HUES48 (cell line): ENCODE measurements at regions not wholly inside any gene's neighbourhood (a gene's known extent, or its start where the extent isn't known, plus 50 kb on each side); places are given as distances from the start of the nearest gene placed in this dataset.

ENCODE experiments used
- H3K27ac ChIP-seq: one replicate; pipeline ENCODE4 v1.7.0; 2013; ENCODE audit warnings: low read depth, low read length, inconsistent platforms
- H3K27me3 ChIP-seq: 2 replicates; pipeline ENCODE4 v1.6.1; 2013; ENCODE audit warnings: mild to moderate bottlenecking, low read length; ENCODE audit not compliant: control insufficient read depth, insufficient read depth
- H3K36me3 ChIP-seq: 2 replicates; pipeline ENCODE4 v1.6.1; 2013; ENCODE audit warnings: low read length; ENCODE audit not compliant: control insufficient read depth, insufficient read depth
- H3K4me1 ChIP-seq: 2 replicates; pipeline ENCODE4 v1.6.1; 2013; ENCODE audit warnings: mild to moderate bottlenecking, low read length; ENCODE audit not compliant: control insufficient read depth, insufficient read depth
- H3K4me3 ChIP-seq: 2 replicates; pipeline ENCODE4 v1.5.1; 2013; ENCODE audit warnings: mild to moderate bottlenecking, low read depth, low read length
- H3K9ac ChIP-seq: 2 replicates; pipeline ENCODE4 v1.6.1; 2013; ENCODE audit warnings: mild to moderate bottlenecking, low read depth, low read length, moderate library complexity
- H3K9me3 ChIP-seq: 2 replicates; pipeline ENCODE4 v1.6.1; 2013; ENCODE audit warnings: low read length; ENCODE audit not compliant: control insufficient read depth, insufficient read depth

DNA sequence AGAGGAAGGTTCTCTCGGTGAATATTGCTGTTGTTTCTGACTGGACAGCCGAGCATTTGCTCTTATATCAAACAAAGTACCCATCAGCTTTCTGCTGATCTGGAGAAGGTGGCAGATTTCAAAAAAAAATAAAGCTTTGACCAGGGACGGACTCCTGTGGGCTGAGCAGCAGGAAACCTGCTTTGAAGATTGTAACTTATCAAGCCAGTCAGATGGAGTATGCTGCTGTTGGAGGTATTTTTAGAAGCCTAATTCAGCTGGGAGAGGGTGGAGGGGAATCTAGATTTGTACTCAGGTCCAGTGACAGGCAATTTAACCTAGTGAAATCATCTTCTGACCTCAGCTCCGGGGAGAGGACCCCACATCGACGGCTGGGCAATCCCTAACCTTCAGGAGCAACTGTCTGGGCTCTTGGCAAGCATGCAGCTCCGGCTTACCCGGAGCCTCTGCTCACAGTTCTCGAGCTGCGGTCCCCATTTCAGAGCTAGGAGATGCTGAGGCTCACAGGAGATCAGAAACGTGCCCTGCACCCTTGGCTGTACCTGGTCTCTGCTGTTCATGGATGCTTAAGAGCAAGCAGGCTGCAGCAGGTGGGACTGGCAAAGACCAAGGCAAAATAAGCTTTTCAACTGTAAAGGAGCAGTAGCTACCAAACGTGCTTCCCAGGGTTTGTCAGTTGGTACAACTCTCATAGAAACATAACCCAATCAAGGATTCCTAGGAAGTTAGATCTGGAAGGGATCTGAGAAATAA, 89.3 kb upstream of the ST8SIA2 start:
- Histone ChIP-seq H3K9ac (no peak overlapping the region), H3K4me1 (peaks cover 31% of the 10 kb centered on the region), H3K9me3 (no peaks in the 10 kb centered on the region), H3K27ac (no peak overlapping the region), H3K36me3 (no peaks in the 10 kb centered on the region), H3K27me3 (no peaks in the 10 kb centered on the region), H3K4me3 (no peak overlapping the region)

DNA sequence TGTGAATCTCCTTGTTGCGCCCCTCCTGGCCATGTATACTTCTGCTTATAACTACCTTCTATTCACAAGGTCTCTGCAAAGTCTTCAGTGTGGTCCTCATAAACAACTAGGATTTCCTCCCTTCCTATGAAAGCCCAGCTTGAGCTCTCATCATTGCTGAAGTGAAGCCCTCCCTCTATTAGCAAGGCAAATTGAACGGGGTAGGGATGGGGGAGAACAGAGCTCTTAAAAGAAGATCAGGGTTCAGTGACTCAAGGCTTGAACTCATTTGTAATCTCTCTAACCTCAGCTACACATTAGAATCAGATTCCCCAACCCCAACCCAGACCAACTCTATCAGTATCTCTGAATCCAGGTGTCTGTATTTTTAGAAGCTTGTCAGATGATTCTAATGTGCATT, 88.3 kb upstream of the ST8SIA2 start:
- Histone ChIP-seq H3K27ac (no peak overlapping the region), H3K9ac (no peak overlapping the region), H3K4me1 (peaks cover 31% of the 10 kb centered on the region), H3K27me3 (no peaks in the 10 kb centered on the region), H3K36me3 (no peaks in the 10 kb centered on the region), H3K4me3 (no peak overlapping the region), H3K9me3 (no peaks in the 10 kb centered on the region)

DNA sequence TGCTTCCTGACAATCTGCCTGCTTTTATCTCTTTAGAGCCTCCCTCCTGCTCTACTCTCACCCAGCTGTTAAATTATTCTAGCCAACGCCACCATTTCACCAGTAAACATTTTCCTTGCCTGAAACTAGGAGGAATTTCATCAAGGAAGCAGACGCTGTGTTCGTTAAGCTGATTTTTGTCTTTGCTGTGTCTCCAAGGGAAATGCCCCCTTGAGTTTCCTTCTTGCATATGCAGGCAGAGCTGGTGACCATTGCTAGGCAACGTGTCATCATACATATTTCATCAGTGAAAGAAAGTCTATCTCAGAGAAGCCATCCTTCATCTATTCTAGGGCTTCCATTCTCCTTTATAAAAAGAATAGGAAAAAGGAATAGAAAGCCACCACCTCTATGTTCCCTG, 87.0 kb upstream of the ST8SIA2 start:
- Histone ChIP-seq H3K9ac (peak overlapping the region; percentile 5; the same call in 1 of the 2 replicates), H3K27ac (no peak overlapping the region)

DNA sequence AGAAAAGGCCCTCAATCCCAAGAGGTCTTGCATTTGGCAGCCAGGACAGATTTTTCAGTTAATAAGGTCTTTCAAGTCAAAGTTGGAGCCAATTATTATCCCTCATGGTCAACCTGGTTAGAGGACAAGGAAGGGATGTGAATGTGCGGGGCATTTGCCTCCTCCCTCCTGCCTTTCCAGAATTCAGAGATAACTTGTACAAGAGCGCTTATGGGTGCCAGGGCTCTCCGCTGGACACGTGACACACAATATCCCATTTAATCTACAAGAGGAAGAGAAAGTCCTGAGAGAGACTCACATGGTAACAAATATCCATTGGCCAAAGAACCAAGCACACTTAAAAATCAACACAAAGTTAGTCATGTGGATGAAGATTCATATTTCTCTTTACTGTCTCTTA, 78.5 kb upstream of the ST8SIA2 start:
- Histone ChIP-seq H3K27ac (no peak overlapping the region), H3K4me1 (no peaks in the 10 kb centered on the region), H3K9me3 (no peaks in the 10 kb centered on the region), H3K9ac (no peak overlapping the region), H3K4me3 (no peak overlapping the region), H3K36me3 (no peaks in the 10 kb centered on the region), H3K27me3 (no peaks in the 10 kb centered on the region)

More for the DNA sequence above, 87.0 kb upstream of the ST8SIA2 start:
- Histone ChIP-seq H3K9me3 (no peaks in the 10 kb centered on the region), H3K27me3 (no peaks in the 10 kb centered on the region), H3K36me3 (no peaks in the 10 kb centered on the region), H3K4me3 (no peak overlapping the region), H3K4me1 (peaks cover 31% of the 10 kb centered on the region)

DNA sequence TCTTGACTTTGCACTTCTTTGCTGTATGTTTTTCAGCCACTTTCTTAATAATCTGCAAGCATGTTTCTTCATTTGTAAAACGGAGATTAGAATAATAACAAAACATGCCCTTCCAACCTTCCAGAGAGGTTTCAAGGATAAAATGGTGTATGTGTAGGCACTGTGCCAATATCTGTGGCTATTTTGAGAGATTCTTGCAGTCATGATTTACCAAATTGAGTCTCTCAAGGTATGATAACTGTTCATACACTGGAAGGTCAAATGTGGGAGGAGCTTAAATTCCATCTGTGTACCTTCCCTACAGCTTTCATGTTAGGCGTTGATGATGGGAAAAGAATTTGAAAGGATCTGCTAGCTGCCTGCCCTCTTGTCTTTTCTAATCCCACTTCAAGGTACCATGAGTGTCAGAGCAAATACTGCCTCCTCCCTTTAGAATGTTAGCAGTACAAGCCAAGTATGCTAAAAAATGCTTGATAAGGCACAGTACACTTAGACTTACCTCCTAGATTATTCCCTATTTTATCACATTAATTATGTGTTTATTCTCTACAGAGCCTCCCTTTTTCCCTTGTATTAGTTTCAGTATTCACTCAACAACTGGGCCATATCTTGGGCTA, 78.0 kb upstream of the ST8SIA2 start:
- Histone ChIP-seq H3K36me3 (no peaks in the 10 kb centered on the region), H3K9me3 (no peaks in the 10 kb centered on the region), H3K4me1 (no peaks in the 10 kb centered on the region), H3K27me3 (no peaks in the 10 kb centered on the region), H3K27ac (no peak overlapping the region), H3K4me3 (no peak overlapping the region), H3K9ac (no peak overlapping the region)

DNA sequence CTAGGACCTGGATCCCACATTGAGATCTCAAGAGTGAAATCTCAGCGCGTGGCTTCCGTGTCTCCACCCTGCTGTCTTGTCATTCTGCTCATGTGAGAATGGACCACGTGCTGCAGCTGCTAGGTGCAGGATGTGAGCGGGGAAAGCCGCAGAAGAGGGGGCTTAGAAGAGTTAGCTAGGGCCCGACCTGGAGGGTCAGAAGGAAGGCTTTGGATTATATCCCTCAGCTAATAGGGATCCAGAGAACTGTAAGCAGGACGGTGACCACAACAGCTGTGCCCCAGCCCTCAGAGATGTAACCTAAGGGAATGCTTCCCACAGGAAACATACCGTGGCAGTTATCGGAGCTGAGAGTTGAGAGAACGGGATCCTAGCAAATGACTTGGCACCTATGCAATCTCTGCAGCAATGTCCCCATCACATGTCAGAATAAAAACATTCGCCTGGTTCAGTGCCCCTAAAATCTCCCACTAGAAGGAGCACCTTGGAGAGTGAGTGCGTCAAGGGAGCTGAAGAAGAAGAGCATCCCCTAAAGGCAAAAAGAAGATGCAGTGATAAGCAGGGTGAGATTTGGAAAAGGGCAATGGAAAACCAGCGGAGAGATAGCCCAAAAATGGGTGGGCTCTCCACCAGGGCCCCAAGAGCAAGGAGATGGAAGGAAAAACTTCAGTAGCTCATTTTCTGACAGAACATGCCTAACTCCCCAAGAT, 76.9 kb upstream of the ST8SIA2 start:
- H3K4me3 ChIP-seq: no peak overlapping the region
- H3K27ac ChIP-seq: no peak overlapping the region
- no peaks in the 10 kb centered on the region for H3K9me3 ChIP-seq
- no peak overlapping the region for H3K9ac ChIP-seq
- H3K27me3 ChIP-seq: no peaks in the 10 kb centered on the region
- no peaks in the 10 kb centered on the region for H3K36me3 ChIP-seq
- H3K4me1 ChIP-seq: no peaks in the 10 kb centered on the region

DNA sequence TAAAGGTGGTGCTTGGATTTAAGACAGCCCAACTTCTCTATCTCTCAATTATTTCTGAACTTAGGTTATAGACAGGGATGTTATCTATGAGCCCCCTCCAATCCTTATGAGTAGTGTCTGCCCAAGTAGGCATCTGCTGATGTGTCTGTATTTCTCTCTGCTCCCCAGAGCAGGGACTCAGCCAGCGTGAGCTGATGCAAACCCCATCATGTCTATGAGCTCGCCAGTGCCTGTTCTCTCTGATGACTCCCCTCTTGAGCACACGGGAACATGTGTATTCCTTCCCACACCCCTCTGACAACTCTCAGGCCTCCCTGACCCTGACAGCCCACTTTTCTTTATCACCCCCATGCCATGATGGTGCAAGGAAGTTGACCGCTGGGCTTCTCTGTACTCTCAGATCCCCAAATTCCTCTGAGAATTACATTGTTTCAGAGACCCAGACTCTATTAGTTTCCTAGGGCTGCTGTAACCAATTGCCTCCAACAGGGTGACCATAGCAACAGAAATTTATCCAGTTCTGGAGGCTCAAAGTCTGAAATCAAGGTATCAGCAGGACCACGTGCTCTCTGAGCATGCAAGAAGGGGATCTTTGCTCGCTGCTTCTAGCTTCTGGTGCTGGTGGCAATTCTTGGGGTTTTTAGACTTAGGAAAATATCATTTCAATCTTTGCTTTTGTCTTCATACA, 73.5 kb upstream of the ST8SIA2 start:
- H3K36me3 ChIP-seq: no peaks in the 10 kb centered on the region
- H3K4me3 ChIP-seq: no peak overlapping the region
- H3K27me3 ChIP-seq: no peaks in the 10 kb centered on the region
- no peak overlapping the region for H3K27ac ChIP-seq
- no peaks in the 10 kb centered on the region for H3K4me1 ChIP-seq
- no peak overlapping the region for H3K9ac ChIP-seq
- H3K9me3 ChIP-seq: no peaks in the 10 kb centered on the region

DNA sequence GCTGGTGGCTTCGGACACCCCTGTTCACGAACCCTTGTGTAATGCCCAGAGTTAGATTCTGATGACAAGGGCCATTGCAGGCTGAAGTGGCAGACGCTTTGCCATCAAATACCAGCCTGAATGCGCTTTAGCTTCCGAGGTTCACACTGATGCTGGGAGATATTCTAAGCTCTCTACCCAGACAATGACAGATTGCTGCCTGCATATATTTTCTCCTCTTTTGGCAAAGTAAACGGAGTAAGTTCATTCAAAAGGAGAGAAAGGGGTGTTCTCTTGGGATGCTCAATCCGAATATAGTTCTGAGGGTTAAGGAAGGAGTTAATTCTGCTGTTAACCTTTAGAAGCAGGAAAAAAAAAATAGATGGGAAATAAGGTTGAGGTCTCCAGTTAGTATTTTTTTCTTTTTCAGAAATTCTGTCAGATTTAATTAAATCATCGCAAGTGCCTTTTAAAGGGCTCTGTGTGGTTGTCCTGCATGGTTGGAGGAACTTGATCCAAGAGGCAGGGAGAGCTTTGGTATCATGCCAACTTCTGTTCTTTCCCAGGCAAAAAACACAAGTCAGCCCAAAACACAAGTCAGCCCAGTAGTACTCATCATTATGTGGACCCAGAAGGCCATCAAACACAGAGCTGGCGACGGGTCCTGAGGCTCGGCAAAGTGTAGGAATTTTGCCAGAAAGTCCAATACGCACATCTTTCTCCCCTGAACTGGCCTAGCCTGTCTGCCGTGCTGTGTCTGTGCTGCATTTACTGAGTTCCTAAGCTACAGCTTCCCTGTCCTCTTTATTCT, 70.9 kb upstream of the ST8SIA2 start:
- Histone ChIP-seq H3K9me3 (no peaks in the 10 kb centered on the region), H3K36me3 (no peaks in the 10 kb centered on the region), H3K27ac (no peak overlapping the region), H3K9ac (no peak overlapping the region), H3K27me3 (no peaks in the 10 kb centered on the region), H3K4me3 (no peak overlapping the region), H3K4me1 (no peaks in the 10 kb centered on the region)

DNA sequence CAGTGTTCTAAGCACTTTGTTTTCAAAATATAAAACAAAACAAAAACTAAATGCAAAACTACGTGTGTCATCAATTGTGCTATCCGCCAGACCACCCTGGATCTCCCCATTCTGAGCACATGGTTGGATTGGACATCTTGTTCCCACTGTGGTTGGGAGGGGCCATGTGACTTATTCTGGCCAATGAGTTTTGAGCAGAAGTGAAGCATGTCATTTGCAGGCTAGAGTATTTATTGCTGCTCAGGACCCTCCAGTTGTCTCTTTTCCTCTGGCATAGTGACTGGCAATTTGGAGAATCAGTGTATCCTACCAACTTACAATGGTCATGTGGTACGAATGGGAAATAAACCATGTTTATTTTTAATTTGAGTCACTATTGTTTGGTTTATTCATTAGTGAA, 70.2 kb upstream of the ST8SIA2 start:
- Histone ChIP-seq H3K4me1 (no peaks in the 10 kb centered on the region), H3K9ac (no peak overlapping the region), H3K36me3 (no peaks in the 10 kb centered on the region), H3K27ac (no peak overlapping the region), H3K27me3 (no peaks in the 10 kb centered on the region), H3K9me3 (no peaks in the 10 kb centered on the region), H3K4me3 (no peak overlapping the region)

DNA sequence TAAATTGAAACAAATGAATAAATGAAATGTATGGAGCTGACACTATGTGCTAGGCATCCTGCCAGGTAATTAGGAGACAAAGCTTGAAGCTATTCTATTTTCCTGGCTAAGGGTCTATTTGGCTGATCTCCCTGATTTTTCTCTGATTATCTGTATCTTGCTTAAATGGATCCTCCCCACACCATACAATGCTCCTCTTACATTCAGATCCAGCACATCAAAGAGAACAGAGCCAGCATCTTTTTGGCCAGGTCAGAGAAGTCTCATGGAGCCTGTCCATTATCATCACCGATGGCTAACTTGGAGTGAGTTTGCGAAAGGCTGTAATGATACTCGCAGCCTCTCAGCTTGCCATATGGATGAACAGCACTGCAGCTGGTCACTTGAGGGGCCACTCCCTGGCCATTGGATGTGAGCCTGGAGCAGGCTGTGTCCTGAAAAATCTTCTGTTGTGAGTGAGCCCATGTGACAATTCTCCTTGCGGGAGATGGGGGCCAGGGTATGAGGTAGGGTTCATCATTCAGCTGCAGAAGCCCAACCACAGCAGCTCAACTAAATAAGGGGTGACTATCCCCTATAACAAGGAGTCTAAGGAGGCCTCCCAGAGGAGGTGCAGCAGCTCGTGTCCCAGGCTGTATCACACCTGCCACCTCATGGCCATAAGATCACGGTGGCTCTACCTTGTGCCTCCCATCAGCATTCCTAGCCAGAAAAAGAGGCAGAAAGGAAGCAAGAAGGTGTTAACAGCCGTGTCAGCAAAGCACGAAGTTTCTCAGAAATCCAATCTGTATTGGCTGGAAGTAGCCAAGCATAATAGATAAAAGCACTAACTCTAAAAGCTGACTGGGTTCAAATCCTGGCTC, 69.3 kb upstream of the ST8SIA2 start:
- no peaks in the 10 kb centered on the region for H3K4me1 ChIP-seq
- no peak overlapping the region for H3K27ac ChIP-seq
- H3K9me3 ChIP-seq: no peaks in the 10 kb centered on the region
- no peaks in the 10 kb centered on the region for H3K27me3 ChIP-seq
- no peak overlapping the region for H3K4me3 ChIP-seq
- no peak overlapping the region for H3K9ac ChIP-seq
- no peaks in the 10 kb centered on the region for H3K36me3 ChIP-seq
